ENCODE measurements at regions not wholly inside any gene's neighbourhood (a gene's known extent, or its start where the extent isn't known, plus 50 kb on each side); places are given as distances from the start of the nearest gene placed in this dataset.

DNA sequence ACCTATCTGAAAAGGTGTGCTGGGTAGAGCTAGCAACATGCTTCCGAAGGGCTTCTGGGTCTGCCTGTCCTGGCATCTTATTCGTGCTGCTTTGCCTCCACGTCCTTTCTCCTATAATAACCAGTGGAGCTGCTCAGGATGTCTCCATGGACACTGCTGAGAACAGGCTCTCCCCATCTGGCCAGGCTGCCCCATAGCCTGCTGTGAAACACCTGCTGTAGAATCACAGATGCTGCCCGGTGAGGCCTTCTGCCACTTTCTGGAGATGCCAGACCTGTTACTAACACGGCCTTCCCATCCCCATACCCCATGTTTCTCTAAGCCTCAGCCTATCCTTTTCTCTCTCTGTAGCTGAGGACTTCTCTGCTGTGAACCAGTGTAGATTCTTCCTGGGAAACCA, 120.5 kb downstream of the IER5 start:
- no peaks in the 10 kb centered on the region for H3K4me1 ChIP-seq (ENCODE audit: control insufficient read depth, extremely low read depth, insufficient read depth, low read length)
- no peak overlapping the region for H3K4me3 ChIP-seq (ENCODE audit: control insufficient read depth in 2 of 3, extremely low read depth in 1 of 3, insufficient read depth in 2 of 3, low read depth in 1 of 3, low read length in 3 of 3)
- no peak overlapping the region for H3K27ac ChIP-seq (ENCODE audit: control insufficient read depth, insufficient read depth, low read length)
- H3K36me3 ChIP-seq (ENCODE audit: control insufficient read depth in 2 of 2, extremely low read depth in 1 of 2, insufficient read depth in 2 of 2, low read length in 2 of 2), result no peaks in the 10 kb centered on the region
- H3K9me3 ChIP-seq (ENCODE audit: control insufficient read depth, low read depth, low read length), result no peaks in the 10 kb centered on the region
- no peak for FAIRE-seq
- DNase-seq (ENCODE audit: low read depth, low spot score), result no peak
- no peak overlapping the region for H2AFZ ChIP-seq (ENCODE audit: control insufficient read depth, low read length)
- no peak overlapping the region for H3K4me2 ChIP-seq (ENCODE audit: control insufficient read depth, extremely low read depth, insufficient read depth, low read depth, low read length)
- dilution Hi-C loops (cut with MboI; ENCODE audit: extremely low pct_ligation_motif_present, low sequenced_read_pairs), result loop anchor here (25.0 kb wide), 1 partner anchor 203 kb away; no protein-coding TSS in a partner anchor
- no peaks in the 10 kb centered on the region for H3K9me1 ChIP-seq (ENCODE audit: control insufficient read depth, extremely low read depth, insufficient read depth, low read length)
- TF ChIP-seq EZH2 (IDR thresholded peaks at IDR 0.05; ENCODE audit: low read length), result no peak
- no peak overlapping the region for H3K9ac ChIP-seq (ENCODE audit: control insufficient read depth, extremely low read depth, insufficient read depth, low read length)
- no peaks in the 10 kb centered on the region for H3K79me2 ChIP-seq (ENCODE audit: control insufficient read depth, insufficient read depth, low read length)
- H4K20me1 ChIP-seq (ENCODE audit: control insufficient read depth, extremely low read depth, insufficient read depth, low read length), result no peaks in the 10 kb centered on the region
- peaks cover 13% of the 10 kb centered on the region for H3K27me3 ChIP-seq (ENCODE audit: control insufficient read depth, extremely low read depth, insufficient read depth, low read length)

DNA sequence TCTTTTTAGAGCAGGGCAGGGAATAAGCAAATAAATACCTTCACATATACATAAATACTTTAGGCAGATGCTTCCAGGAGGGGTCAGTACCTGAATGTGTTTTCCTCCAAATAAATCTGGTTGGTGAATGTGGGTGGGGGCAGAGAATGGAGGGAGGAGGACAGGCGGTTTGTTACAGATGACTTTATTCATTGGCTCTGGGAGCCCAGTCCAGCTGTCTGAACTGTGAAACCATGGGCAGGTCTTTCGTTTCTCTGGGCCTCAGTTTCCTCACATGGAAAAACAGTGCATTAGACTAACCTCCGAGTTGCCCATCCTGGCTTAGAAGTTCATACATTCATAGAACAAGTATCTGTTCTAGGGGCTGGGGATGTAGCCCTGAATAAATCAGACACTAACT, 124.6 kb downstream of the IER5 start:
- Histone ChIP-seq H3K79me2 (ENCODE audit: control insufficient read depth, insufficient read depth, low read length) (no peaks in the 10 kb centered on the region), H3K9me3 (ENCODE audit: control insufficient read depth, low read depth, low read length) (no peaks in the 10 kb centered on the region), H3K4me1 (ENCODE audit: control insufficient read depth, extremely low read depth, insufficient read depth, low read length) (no peaks in the 10 kb centered on the region), H3K9me1 (ENCODE audit: control insufficient read depth, extremely low read depth, insufficient read depth, low read length) (no peaks in the 10 kb centered on the region), H3K27me3 (ENCODE audit: control insufficient read depth, extremely low read depth, insufficient read depth, low read length) (peaks cover 4% of the 10 kb centered on the region), H3K27ac (ENCODE audit: control insufficient read depth, insufficient read depth, low read length) (no peak overlapping the region), H4K20me1 (ENCODE audit: control insufficient read depth, extremely low read depth, insufficient read depth, low read length) (no peaks in the 10 kb centered on the region), H2AFZ (ENCODE audit: control insufficient read depth, low read length) (no peak overlapping the region), H3K4me2 (ENCODE audit: control insufficient read depth, extremely low read depth, insufficient read depth, low read depth, low read length) (no peak overlapping the region), H3K36me3 (ENCODE audit: control insufficient read depth in 2 of 2, extremely low read depth in 1 of 2, insufficient read depth in 2 of 2, low read length in 2 of 2) (no peaks in the 10 kb centered on the region), H3K9ac (ENCODE audit: control insufficient read depth, extremely low read depth, insufficient read depth, low read length) (no peak overlapping the region), H3K4me3 (ENCODE audit: control insufficient read depth in 2 of 3, extremely low read depth in 1 of 3, insufficient read depth in 2 of 3, low read depth in 1 of 3, low read length in 3 of 3) (no peak overlapping the region)
- TF ChIP-seq EZH2 (IDR thresholded peaks at IDR 0.05; ENCODE audit: low read length), result no peak
- dilution Hi-C loops (cut with MboI; ENCODE audit: extremely low pct_ligation_motif_present, low sequenced_read_pairs), result loop anchor here (25.0 kb wide), 1 partner anchor 199 kb away; no protein-coding TSS in a partner anchor
- DNase-seq (ENCODE audit: low read depth, low spot score) (no peak), FAIRE-seq (no peak)

DNA sequence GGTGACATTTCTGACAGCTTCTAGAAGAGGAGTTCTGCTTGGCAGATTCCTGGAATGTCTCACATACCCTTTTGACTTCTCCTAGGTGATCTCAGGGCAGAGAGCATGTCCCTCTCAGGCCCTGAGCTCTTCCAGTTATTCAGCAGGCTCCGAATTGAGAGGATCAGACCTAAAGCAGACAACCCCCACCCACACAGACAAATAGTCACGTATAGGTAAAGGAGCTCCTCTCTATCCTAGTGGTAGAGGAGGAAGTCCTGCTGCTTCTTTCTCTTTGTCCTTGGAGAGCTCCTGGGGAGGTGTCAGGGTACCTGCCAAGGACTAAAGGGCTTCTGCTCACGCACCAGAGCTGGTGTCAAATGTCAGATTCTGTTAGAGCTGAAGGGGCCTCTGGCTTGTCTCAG, 128.1 kb downstream of the IER5 start:
- TF ChIP-seq EZH2 (IDR thresholded peaks at IDR 0.05; ENCODE audit: low read length), result no peak
- TF ChIP-seq, protein P1, sequence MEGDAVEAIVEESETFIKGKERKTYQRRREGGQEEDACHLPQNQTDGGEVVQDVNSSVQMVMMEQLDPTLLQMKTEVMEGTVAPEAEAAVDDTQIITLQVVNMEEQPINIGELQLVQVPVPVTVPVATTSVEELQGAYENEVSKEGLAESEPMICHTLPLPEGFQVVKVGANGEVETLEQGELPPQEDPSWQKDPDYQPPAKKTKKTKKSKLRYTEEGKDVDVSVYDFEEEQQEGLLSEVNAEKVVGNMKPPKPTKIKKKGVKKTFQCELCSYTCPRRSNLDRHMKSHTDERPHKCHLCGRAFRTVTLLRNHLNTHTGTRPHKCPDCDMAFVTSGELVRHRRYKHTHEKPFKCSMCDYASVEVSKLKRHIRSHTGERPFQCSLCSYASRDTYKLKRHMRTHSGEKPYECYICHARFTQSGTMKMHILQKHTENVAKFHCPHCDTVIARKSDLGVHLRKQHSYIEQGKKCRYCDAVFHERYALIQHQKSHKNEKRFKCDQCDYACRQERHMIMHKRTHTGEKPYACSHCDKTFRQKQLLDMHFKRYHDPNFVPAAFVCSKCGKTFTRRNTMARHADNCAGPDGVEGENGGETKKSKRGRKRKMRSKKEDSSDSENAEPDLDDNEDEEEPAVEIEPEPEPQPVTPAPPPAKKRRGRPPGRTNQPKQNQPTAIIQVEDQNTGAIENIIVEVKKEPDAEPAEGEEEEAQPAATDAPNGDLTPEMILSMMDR (optimal IDR thresholded peaks at IDR 0.05 in 1 of 3, IDR thresholded peaks at IDR 0.05 in 1 of 3, conservative IDR thresholded peaks at IDR 0.05 in 1 of 3; ENCODE audit: extremely low read depth in 1 of 3, insufficient read depth in 2 of 3, low read length in 3 of 3), result no peak
- no peak overlapping the region for H3K9ac ChIP-seq (ENCODE audit: control insufficient read depth, extremely low read depth, insufficient read depth, low read length)
- dilution Hi-C loops (cut with MboI; ENCODE audit: extremely low pct_ligation_motif_present, low sequenced_read_pairs), result loop anchor here (25.0 kb wide), 1 partner anchor 196 kb away; no protein-coding TSS in a partner anchor
- no peak for DNase-seq (ENCODE audit: low read depth, low spot score)
- H2AFZ ChIP-seq (ENCODE audit: control insufficient read depth, low read length), result no peak overlapping the region
- no peaks in the 10 kb centered on the region for H3K9me1 ChIP-seq (ENCODE audit: control insufficient read depth, extremely low read depth, insufficient read depth, low read length)
- FAIRE-seq, result no peak
- H3K36me3 ChIP-seq (ENCODE audit: control insufficient read depth in 2 of 2, extremely low read depth in 1 of 2, insufficient read depth in 2 of 2, low read length in 2 of 2), result no peaks in the 10 kb centered on the region
- no peak overlapping the region for H3K4me2 ChIP-seq (ENCODE audit: control insufficient read depth, extremely low read depth, insufficient read depth, low read depth, low read length)
- no peaks in the 10 kb centered on the region for H3K27me3 ChIP-seq (ENCODE audit: control insufficient read depth, extremely low read depth, insufficient read depth, low read length)
- no peaks in the 10 kb centered on the region for H4K20me1 ChIP-seq (ENCODE audit: control insufficient read depth, extremely low read depth, insufficient read depth, low read length)
- H3K79me2 ChIP-seq (ENCODE audit: control insufficient read depth, insufficient read depth, low read length), result no peaks in the 10 kb centered on the region
- no peak overlapping the region for H3K27ac ChIP-seq (ENCODE audit: control insufficient read depth, insufficient read depth, low read length)
- H3K9me3 ChIP-seq (ENCODE audit: control insufficient read depth, low read depth, low read length), result no peaks in the 10 kb centered on the region
- H3K4me1 ChIP-seq (ENCODE audit: control insufficient read depth, extremely low read depth, insufficient read depth, low read length), result no peaks in the 10 kb centered on the region
- no peak overlapping the region for H3K4me3 ChIP-seq (ENCODE audit: control insufficient read depth in 2 of 3, extremely low read depth in 1 of 3, insufficient read depth in 2 of 3, low read depth in 1 of 3, low read length in 3 of 3)
